IPS-NIHi7 (cell line): ENCODE measurements at regions not wholly inside any gene's neighbourhood (a gene's known extent, or its start where the extent isn't known, plus 50 kb on each side); places are given as distances from the start of the nearest gene placed in this dataset.
"Not testable (repeated sequence)": the region's sequence is repeated elsewhere in the genome, so short reads cannot be mapped to it uniquely, and the experiment has no call there.

Source experiments
- DNase-seq: peaks from one replicate; pipeline ENCODE4 v3.0.0; 2012; ENCODE audit warnings: mixed read lengths; ENCODE audit errors: extremely low spot score

GRCh38 chr13:21261487-21262216 is 85.2 kb downstream of the MRPL57 start:
- not testable (repeated sequence) for DNase-seq

- not testable (repeated sequence) for DNase-seq
These were observed 87.5 kb downstream of the MRPL57 start for GRCh38 chr13:21263909-21264308.

GRCh38 chr13:21268485-21268884 is 92.0 kb downstream of the MRPL57 start:
- not testable (repeated sequence) for DNase-seq

- not testable (repeated sequence) for DNase-seq
These were observed 96.0 kb downstream of the MRPL57 start for GRCh38 chr13:21272439-21272838.

- not testable (repeated sequence) for DNase-seq
These were observed 98.0 kb downstream of the MRPL57 start for GRCh38 chr13:21274457-21274856.

GRCh38 chr13:21282065-21282464 is 105.6 kb downstream of the MRPL57 start:
- DNase-seq: no peak

GRCh38 chr13:21287331-21287907 is 111.0 kb downstream of the MRPL57 start:
- no peak for DNase-seq

GRCh38 chr13:21289475-21289874 is 113.0 kb downstream of the MRPL57 start:
- DNase-seq: no peak

- not testable (repeated sequence) for DNase-seq
These were observed 114.1 kb downstream of the MRPL57 start for GRCh38 chr13:21290442-21291002.

- DNase-seq: no peak
These were observed 115.4 kb downstream of the MRPL57 start for GRCh38 chr13:21291840-21292239.

GRCh38 chr13:21296991-21297390 is 120.5 kb downstream of the MRPL57 start:
- DNase-seq: peak; percentile 54

GRCh38 chr13:21297447-21297846 is 121.0 kb downstream of the MRPL57 start:
- no peak for DNase-seq

- DNase-seq: peak; percentile 92
These were observed 121.7 kb downstream of the MRPL57 start for GRCh38 chr13:21297914-21298831.

GRCh38 chr13:21304256-21304655 is 127.8 kb downstream of the MRPL57 start:
- DNase-seq: no peak

- DNase-seq: not testable (repeated sequence)
These were observed 130.0 kb downstream of the MRPL57 start for GRCh38 chr13:21306300-21307073.

GRCh38 chr13:21307158-21307557 is 130.7 kb downstream of the MRPL57 start:
- not testable (repeated sequence) for DNase-seq

GRCh38 chr13:21308906-21309305 is 132.4 kb downstream of the MRPL57 start:
- DNase-seq: no peak

GRCh38 chr13:21309542-21310172 is 133.2 kb downstream of the MRPL57 start:
- no peak for DNase-seq

- DNase-seq: no peak
These were observed 133.8 kb downstream of the MRPL57 start for GRCh38 chr13:21310220-21310619.

- not testable (repeated sequence) for DNase-seq
These were observed 138.5 kb downstream of the MRPL57 start for GRCh38 chr13:21314976-21315375.

GRCh38 chr13:21316376-21316775 is 139.9 kb downstream of the MRPL57 start:
- DNase-seq: no peak
